OCI-LY3 (cell line): ENCODE measurements at regions not wholly inside any gene's neighbourhood (a gene's known extent, or its start where the extent isn't known, plus 50 kb on each side); places are given as distances from the start of the nearest gene placed in this dataset.

Experiments used
- H2AFZ ChIP-seq: fragments of 200-600, 300-600 bp; shearing (Covaris generic); 2 replicates; pipeline ENCODE4 v1.6.0; 2014; ENCODE audit warnings: antibody characterized with exemption, low read depth, low read length
- H3K27ac ChIP-seq: fragments of 200-600, 300-600 bp; sonication (generic); 2 replicates; pipeline ENCODE4 v1.5.1; 2014; ENCODE audit warnings: mild to moderate bottlenecking, low read length, moderate library complexity, mixed read lengths
- H3K27me3 ChIP-seq: fragments of 200-600, 300-600 bp; sonication (generic); 2 replicates; pipeline ENCODE4 v1.6.1; 2014; ENCODE audit warnings: low read depth, low read length, mixed read lengths
- H3K36me3 ChIP-seq: fragments of 200-600, 300-600 bp; sonication (generic); replicated peaks from 2 replicates; pipeline ENCODE3; 2014; ENCODE audit warnings: low read depth, low read length, mixed read lengths
- H3K4me1 ChIP-seq: fragments of 300-600, 200-600 bp; sonication (generic); 2 replicates; pipeline ENCODE4 v1.6.1; 2014; ENCODE audit warnings: low read length, mixed read lengths
- H3K4me2 ChIP-seq: fragments of 200-600, 300-600 bp; sonication (generic); 2 replicates; pipeline ENCODE4 v1.6.1; 2014; ENCODE audit warnings: low read length, mixed read lengths
- H3K4me3 ChIP-seq: fragments of 300-600, 200-600 bp; sonication (generic); 2 replicates; pipeline ENCODE4 v1.5.1; 2014; ENCODE audit warnings: antibody characterized with exemption, mild to moderate bottlenecking, low read length, moderate library complexity
- H3K79me2 ChIP-seq: fragments of 300-600, 200-600 bp; shearing (Covaris generic); 2 replicates; pipeline ENCODE4 v1.6.1; 2014; ENCODE audit warnings: mild to moderate bottlenecking, low read length, mixed read lengths
- H3K9ac ChIP-seq: fragments of 300-600, 200-600 bp; shearing (Covaris generic); 2 replicates; pipeline ENCODE4 v1.6.0; 2014; ENCODE audit warnings: mild to moderate bottlenecking, low read length, moderate library complexity
- H3K9me3 ChIP-seq: fragments of 200-600, 300-600 bp; shearing (Covaris generic); 2 replicates; pipeline ENCODE4 v1.6.1; 2014; ENCODE audit warnings: low read length, mixed read lengths; ENCODE audit not compliant: insufficient read depth
- H4K20me1 ChIP-seq: fragments of 200-600, 300-600 bp; sonication (generic); 2 replicates; pipeline ENCODE4 v1.6.1; 2016; ENCODE audit warnings: low read length, mixed read lengths; ENCODE audit not compliant: insufficient read depth
- EZH2phosphoT487 ChIP-seq: fragments of 200-600 bp; shearing (Covaris generic); IDR thresholded peaks from 2 replicates; pipeline ENCODE4 v1.6.1; 2018; ENCODE audit warnings: antibody characterized with exemption, mixed run types, low read depth
- TF ChIP-seq, protein P1 (sequence below): fragments of 200-600, 300-600 bp; sonication (generic); IDR thresholded peaks from 2 replicates; pipeline ENCODE4 v1.5.1; 2014; ENCODE audit warnings: antibody characterized with exemption, low read length, low read depth

DNA sequence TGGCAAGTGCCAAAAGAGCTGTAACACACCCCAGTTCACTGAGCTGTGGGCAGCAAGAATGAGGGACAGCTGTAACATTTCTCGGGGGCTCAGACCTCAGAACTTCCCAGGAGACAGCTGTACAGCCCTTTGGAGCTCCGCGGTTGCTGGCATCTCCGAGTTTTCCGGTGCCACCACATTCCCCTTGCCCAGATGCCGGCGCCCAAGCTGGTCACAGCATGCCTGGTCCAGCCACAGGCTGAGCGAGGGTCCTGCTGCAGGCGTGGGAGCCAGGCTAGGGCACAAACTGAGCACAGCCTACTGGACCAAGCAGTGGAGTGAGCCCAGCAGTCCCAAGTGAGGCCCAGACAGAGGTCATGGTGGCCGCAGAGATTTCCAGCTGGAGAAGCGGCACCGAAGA, 797.7 kb upstream of the EDIL3 start:
- Histone ChIP-seq H3K36me3 (no peaks in the 10 kb centered on the region), H4K20me1 (no peaks in the 10 kb centered on the region), H3K9me3 (no peaks in the 10 kb centered on the region), H3K79me2 (no peaks in the 10 kb centered on the region), H3K4me1 (no peaks in the 10 kb centered on the region), H3K4me3 (no peak overlapping the region), H3K27me3 (no peaks in the 10 kb centered on the region), H3K4me2 (no peak overlapping the region), H2AFZ (no peak overlapping the region), H3K27ac (no peak overlapping the region), H3K9ac (no peak overlapping the region)
- TF ChIP-seq EZH2phosphoT487 = no peak
- TF ChIP-seq, protein P1, sequence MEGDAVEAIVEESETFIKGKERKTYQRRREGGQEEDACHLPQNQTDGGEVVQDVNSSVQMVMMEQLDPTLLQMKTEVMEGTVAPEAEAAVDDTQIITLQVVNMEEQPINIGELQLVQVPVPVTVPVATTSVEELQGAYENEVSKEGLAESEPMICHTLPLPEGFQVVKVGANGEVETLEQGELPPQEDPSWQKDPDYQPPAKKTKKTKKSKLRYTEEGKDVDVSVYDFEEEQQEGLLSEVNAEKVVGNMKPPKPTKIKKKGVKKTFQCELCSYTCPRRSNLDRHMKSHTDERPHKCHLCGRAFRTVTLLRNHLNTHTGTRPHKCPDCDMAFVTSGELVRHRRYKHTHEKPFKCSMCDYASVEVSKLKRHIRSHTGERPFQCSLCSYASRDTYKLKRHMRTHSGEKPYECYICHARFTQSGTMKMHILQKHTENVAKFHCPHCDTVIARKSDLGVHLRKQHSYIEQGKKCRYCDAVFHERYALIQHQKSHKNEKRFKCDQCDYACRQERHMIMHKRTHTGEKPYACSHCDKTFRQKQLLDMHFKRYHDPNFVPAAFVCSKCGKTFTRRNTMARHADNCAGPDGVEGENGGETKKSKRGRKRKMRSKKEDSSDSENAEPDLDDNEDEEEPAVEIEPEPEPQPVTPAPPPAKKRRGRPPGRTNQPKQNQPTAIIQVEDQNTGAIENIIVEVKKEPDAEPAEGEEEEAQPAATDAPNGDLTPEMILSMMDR = no peak

DNA sequence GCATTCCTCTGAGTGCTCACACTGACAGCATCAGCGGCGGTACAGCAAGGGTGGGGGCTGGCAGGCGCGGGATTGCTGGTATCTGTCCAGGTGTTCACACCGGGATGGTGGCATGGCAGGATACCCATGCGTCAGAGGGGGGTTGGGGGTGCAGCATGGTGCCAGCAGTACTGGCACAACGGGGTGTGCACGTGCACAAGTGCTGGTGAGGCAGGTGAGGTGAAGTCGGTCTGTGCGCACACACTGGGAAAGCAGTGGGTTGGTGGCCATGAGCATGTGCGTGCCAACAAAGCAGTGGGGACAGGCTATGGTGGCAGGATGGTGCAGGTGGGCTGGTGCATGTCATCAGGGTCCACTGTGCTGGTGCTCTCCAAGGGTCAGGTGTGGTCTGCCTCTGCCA, 819.6 kb upstream of the EDIL3 start:
- H3K4me1 ChIP-seq = peaks cover 7% of the 10 kb centered on the region
- H4K20me1 ChIP-seq = no peaks in the 10 kb centered on the region
- H3K9me3 ChIP-seq = no peaks in the 10 kb centered on the region
- H2AFZ ChIP-seq = no peak overlapping the region
- no peaks in the 10 kb centered on the region for H3K36me3 ChIP-seq
- no peaks in the 10 kb centered on the region for H3K27me3 ChIP-seq
- no peak overlapping the region for H3K4me3 ChIP-seq
- no peak overlapping the region for H3K4me2 ChIP-seq
- TF ChIP-seq, protein P1 = no peak
- no peak for TF ChIP-seq EZH2phosphoT487
- H3K27ac ChIP-seq = no peak overlapping the region
- H3K9ac ChIP-seq = no peak overlapping the region
- no peaks in the 10 kb centered on the region for H3K79me2 ChIP-seq

DNA sequence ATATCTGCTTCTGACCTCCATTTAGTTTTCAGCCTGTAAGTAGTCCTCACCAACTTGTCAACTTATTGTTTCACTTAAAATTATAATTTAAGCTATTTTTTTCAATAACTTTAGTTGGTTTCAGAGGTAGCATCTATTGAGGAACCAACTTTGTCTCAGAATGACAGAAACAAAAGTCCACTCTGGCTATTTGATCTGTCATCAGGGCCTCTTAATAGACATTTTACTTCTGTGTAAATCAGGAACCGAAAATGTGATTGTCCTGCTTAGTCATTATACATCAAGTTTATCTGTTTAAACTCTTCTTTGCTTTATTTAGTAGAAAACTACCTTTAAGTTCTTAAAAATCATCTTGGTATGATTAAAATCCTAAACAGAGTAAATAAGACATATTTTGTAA, 820.8 kb upstream of the EDIL3 start:
- Histone ChIP-seq H3K9ac (no peak overlapping the region), H3K9me3 (no peaks in the 10 kb centered on the region), H3K27ac (no peak overlapping the region), H3K4me2 (no peak overlapping the region), H3K27me3 (no peaks in the 10 kb centered on the region), H3K36me3 (no peaks in the 10 kb centered on the region), H3K4me3 (no peak overlapping the region), H4K20me1 (no peaks in the 10 kb centered on the region), H3K79me2 (no peaks in the 10 kb centered on the region), H3K4me1 (peaks cover 7% of the 10 kb centered on the region), H2AFZ (no peak overlapping the region)
- no peak for TF ChIP-seq EZH2phosphoT487

DNA sequence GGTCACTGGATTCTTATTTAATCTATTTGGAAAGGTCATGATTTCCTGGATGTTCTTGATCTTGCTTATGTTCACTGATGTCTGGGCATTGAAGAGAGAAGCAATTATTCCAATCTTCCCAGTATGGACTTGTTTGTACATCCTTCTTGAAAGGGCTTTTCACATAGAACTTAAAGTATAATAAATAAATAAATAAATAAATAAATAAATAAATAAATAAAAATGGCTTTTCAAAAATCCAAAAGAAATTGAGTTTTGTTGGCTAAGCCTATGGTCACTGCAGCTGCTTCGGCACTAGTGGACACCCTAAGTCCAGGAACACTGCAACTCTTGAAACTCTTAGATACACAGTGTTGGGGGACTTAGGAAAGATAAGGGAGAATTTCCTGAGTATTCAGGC, 840.7 kb upstream of the EDIL3 start:
- H3K4me2 ChIP-seq = no peak overlapping the region
- H3K4me3 ChIP-seq = no peak overlapping the region
- TF ChIP-seq, protein P1 = no peak
- TF ChIP-seq EZH2phosphoT487 = no peak
- H4K20me1 ChIP-seq = no peaks in the 10 kb centered on the region
- no peaks in the 10 kb centered on the region for H3K9me3 ChIP-seq
- no peaks in the 10 kb centered on the region for H3K79me2 ChIP-seq
- H3K27me3 ChIP-seq = no peaks in the 10 kb centered on the region
- no peak overlapping the region for H3K9ac ChIP-seq
- no peak overlapping the region for H2AFZ ChIP-seq
- H3K36me3 ChIP-seq = no peaks in the 10 kb centered on the region
- no peaks in the 10 kb centered on the region for H3K4me1 ChIP-seq
- no peak overlapping the region for H3K27ac ChIP-seq

- H3K36me3 ChIP-seq = no peaks in the 10 kb centered on the region
- H3K4me2 ChIP-seq = no peak overlapping the region
- H4K20me1 ChIP-seq = no peaks in the 10 kb centered on the region
- H3K27me3 ChIP-seq = no peaks in the 10 kb centered on the region
- no peak overlapping the region for H3K9ac ChIP-seq
- H3K79me2 ChIP-seq = no peaks in the 10 kb centered on the region
- no peak for TF ChIP-seq EZH2phosphoT487
- TF ChIP-seq, protein P1 = no peak
- no peaks in the 10 kb centered on the region for H3K9me3 ChIP-seq
- no peak overlapping the region for H3K27ac ChIP-seq
- H3K4me3 ChIP-seq = no peak overlapping the region
- H2AFZ ChIP-seq = no peak overlapping the region
- H3K4me1 ChIP-seq = no peaks in the 10 kb centered on the region
These were observed 864.5 kb upstream of the EDIL3 start for GRCh38 chr5:85249204-85249603.
